Transverse colon (tissue), 4 donors: ENCODE measurements at regions not wholly inside any gene's neighbourhood (a gene's known extent, or its start where the extent isn't known, plus 50 kb on each side); places are given as distances from the start of the nearest gene placed in this dataset.

Experiments
- DNase-seq: peaks from one replicate; pipeline ENCODE4 v3.0.0-alpha.2; 2019
- H3K27ac ChIP-seq, 4 donors: fragments of 200-600 bp; sonication (generic); 2 replicates each; pipeline ENCODE4 v1.5.1; 2016 to 2018; ENCODE audit warnings: inconsistent platforms in 4 of 4
- H3K27me3 ChIP-seq: fragments of 200-600 bp; sonication (generic); 2 replicates; pipeline ENCODE4 v1.5.1; 2017; ENCODE audit warnings: inconsistent platforms
- H3K36me3 ChIP-seq, 4 donors: fragments of 200-600 bp; sonication (generic); 2 replicates each; pipeline ENCODE4 v1.5.1; 2017 to 2019; ENCODE audit warnings: inconsistent platforms in 4 of 4
- H3K4me1 ChIP-seq, 4 donors: fragments of 200-600 bp; sonication (generic); 2 replicates each; pipeline ENCODE4 v1.5.1; 2017 to 2020; ENCODE audit warnings: inconsistent platforms in 4 of 4
- H3K4me3 ChIP-seq, 4 donors: fragments of 200-600 bp; sonication (generic); 1 replicate in 1 of 4; 2 replicates in 3 of 4; pipeline versions ENCODE4 v1.5.1 to v1.6.1; 2017 to 2019; ENCODE audit warnings: inconsistent platforms in 4 of 4
- H3K9me3 ChIP-seq, 2 donors: fragments of 200-600 bp; sonication (generic); 2 replicates each; pipeline ENCODE4 v1.5.1; 2017 to 2019; ENCODE audit warnings: inconsistent platforms in 2 of 2
- CTCF ChIP-seq, 5 experiments: fragments of 200-600 bp in 3 of 5; fragments of 450-650 bp in 2 of 5; sonication (generic) in 3 of 5; IDR thresholded peaks; 1 replicate in 2 of 5; 2 replicates in 3 of 5; pipeline ENCODE4 v1.5.1; 2016 to 2017; ENCODE audit warnings: antibody characterized with exemption in 5 of 5, inconsistent platforms in 3 of 5, mild to moderate bottlenecking in 2 of 5, moderate library complexity in 1 of 5
- EP300 ChIP-seq: sonication (generic); formaldehyde crosslinking; IDR thresholded peaks from one replicate; pipeline ENCODE4 v1.6.1; 2017; ENCODE audit warnings: antibody characterized with exemption, low read depth
- POLR2A ChIP-seq: fragments of 450-650 bp; IDR thresholded peaks from one replicate; pipeline ENCODE4 v1.6.1; 2016; ENCODE audit warnings: antibody characterized with exemption, mild to moderate bottlenecking, moderate library complexity
- POLR2AphosphoS5 ChIP-seq, 3 donors: sonication (generic); formaldehyde crosslinking; IDR thresholded peaks; one replicate each; pipeline ENCODE4 v1.6.1; 2016; ENCODE audit warnings: antibody characterized with exemption in 3 of 3
- WGBS, 2 donors: methylation state at CpG; one replicate each; pipeline ENCODE4 v1.1.5; 2018; ENCODE audit warnings: low coverage in 1 of 2; 5-methylcytosine and 5-hydroxymethylcytosine counted together
- in situ Hi-C, 4 donors: fragments of 200-750 bp; cut with MboI; loops; one replicate each; pipeline versions ENCODE4 v1.15.0 to v1.15.1; 2017; ENCODE audit warnings: low sequenced_read_pairs in 3 of 4, low pct_ligation_motif_present in 1 of 4, low pct_unique_long_range_greater_than_20kb in 1 of 4
- intact Hi-C: fragments of 100-400 bp; cut with DNase I; formaldehyde crosslinking; loops from one replicate; pipeline ENCODE4 v1.15.1; 2023; ENCODE audit warnings: low total_unique reads

- H3K9me3 ChIP-seq, result no peaks in the 10 kb centered on the region
- TF ChIP-seq POLR2A (no peak), EP300 (no peak), POLR2AphosphoS5 (IDR thresholded peaks at IDR 0.05) (no peak), CTCF (IDR thresholded peaks at IDR 0.05) (no peak)
- H3K4me3 ChIP-seq, result no peak overlapping the region
- H3K27me3 ChIP-seq, result no peaks in the 10 kb centered on the region
- H3K27ac ChIP-seq, result peak overlapping the region; percentile 29 to 84 (median 81)
- peaks cover 7 to 35% (median 22%) of the 10 kb centered on the region in 4 donors for H3K4me1 ChIP-seq
- DNase-seq, result no peak
- intact Hi-C loops, result no loop called here
- in situ Hi-C loops, result no loop called here
- no peaks in the 10 kb centered on the region for H3K36me3 ChIP-seq
Measured at GRCh38 chr3:150277444-150277843, 130.7 kb upstream of the TSC22D2 start.

- in situ Hi-C loops, result no loop called here
Measured at GRCh38 chr3:150275941-150276340, 132.2 kb upstream of the TSC22D2 start.

GRCh38 chr3:150274372-150274771 is 133.7 kb upstream of the TSC22D2 start:
- Histone ChIP-seq H3K27ac (no peak overlapping the region), H3K27me3 (no peaks in the 10 kb centered on the region), H3K4me3 (no peak overlapping the region), H3K4me1 (peaks cover 12 to 52% (median 28%) of the 10 kb centered on the region in 4 donors), H3K9me3 (no peaks in the 10 kb centered on the region), H3K36me3 (no peaks in the 10 kb centered on the region)
- intact Hi-C loops, result no loop called here
- WGBS, 2 donors, result 83 to 87% methylated on average over 2 to 3 of the region's 3 CpGs
- in situ Hi-C loops, result no loop called here
- no peak for DNase-seq
- TF ChIP-seq POLR2A (no peak), EP300 (no peak), POLR2AphosphoS5 (IDR thresholded peaks at IDR 0.05) (no peak), CTCF (IDR thresholded peaks at IDR 0.05) (no peak)

More at GRCh38 chr3:150275941-150276340, 132.2 kb upstream of the TSC22D2 start:
- TF ChIP-seq POLR2A (no peak), EP300 (no peak), CTCF (IDR thresholded peaks at IDR 0.05) (no peak), POLR2AphosphoS5 (IDR thresholded peaks at IDR 0.05) (no peak)
- Histone ChIP-seq H3K27me3 (no peaks in the 10 kb centered on the region), H3K4me3 (no peak overlapping the region), H3K27ac (no peak overlapping the region), H3K36me3 (no peaks in the 10 kb centered on the region), H3K9me3 (no peaks in the 10 kb centered on the region), H3K4me1 (peaks cover 12 to 45% (median 27%) of the 10 kb centered on the region in 4 donors)
- 59 to 62% methylated on average over 3 of the region's 3 CpGs for WGBS, 2 donors
- intact Hi-C loops, result no loop called here
- no peak for DNase-seq

- intact Hi-C loops (no loop called here), in situ Hi-C loops (no loop called here)
- DNase-seq, result no peak
- H3K27me3 ChIP-seq, result no peaks in the 10 kb centered on the region
- H3K4me3 ChIP-seq, result no peak overlapping the region
- H3K36me3 ChIP-seq, result no peaks in the 10 kb centered on the region
- peaks cover 11 to 51% (median 28%) of the 10 kb centered on the region in 4 donors for H3K4me1 ChIP-seq
- TF ChIP-seq CTCF (IDR thresholded peaks at IDR 0.05) (no peak), POLR2AphosphoS5 (IDR thresholded peaks at IDR 0.05) (no peak), EP300 (no peak), POLR2A (no peak)
- H3K9me3 ChIP-seq, result no peaks in the 10 kb centered on the region
- WGBS, 2 donors, result 71 to 75% methylated on average over 2 of the region's 2 CpGs
- no peak overlapping the region for H3K27ac ChIP-seq
Measured at GRCh38 chr3:150273396-150273795, 134.7 kb upstream of the TSC22D2 start.
